D721Med (cell line): ENCODE measurements at regions not wholly inside any gene's neighbourhood (a gene's known extent, or its start where the extent isn't known, plus 50 kb on each side); places are given as distances from the start of the nearest gene placed in this dataset.

Experiments used
- DNase-seq: peaks from one replicate; pipeline ENCODE4 v3.0.0; 2011; ENCODE audit warnings: low spot score; ENCODE audit not compliant: insufficient read length
- FAIRE-seq: peaks from 2 replicates; lab custom pipeline; 2011; peaks lifted over from hg19 to GRCh38; lab: Jason Lieb, UNC
- CTCF ChIP-seq: IDR thresholded peaks from 2 replicates; pipeline ENCODE4 v1.5.1; 2012; ENCODE audit warnings: mild to moderate bottlenecking, control low read depth; ENCODE audit not compliant: insufficient read depth; ENCODE audit errors: missing control alignments

- DNase-seq (no peak), FAIRE-seq (no peak)
- no peak for TF ChIP-seq CTCF
These were observed 95.0 kb downstream of the DUSP6 start for GRCh38 chr12:89257340-89257739.

GRCh38 chr12:89256060-89256459 lies 96.2 kb downstream of the DUSP6 start:
- FAIRE-seq, result no peak
- DNase-seq, result no peak
- TF ChIP-seq CTCF, result no peak

- DNase-seq (no peak), FAIRE-seq (no peak)
- TF ChIP-seq CTCF, result no peak
These were observed 98.8 kb downstream of the DUSP6 start for GRCh38 chr12:89253488-89253887.

GRCh38 chr12:89252284-89252683 lies 100.0 kb downstream of the DUSP6 start:
- no peak for DNase-seq
- TF ChIP-seq CTCF, result no peak
- FAIRE-seq, result no peak

GRCh38 chr12:89251342-89252271 lies 100.7 kb downstream of the DUSP6 start:
- DNase-seq, result no peak
- no peak for FAIRE-seq
- TF ChIP-seq CTCF, result no peak

- DNase-seq (no peak), FAIRE-seq (no peak)
- TF ChIP-seq CTCF, result no peak
These were observed 101.7 kb downstream of the DUSP6 start for GRCh38 chr12:89250636-89251035.

- no peak for FAIRE-seq
- no peak for TF ChIP-seq CTCF
- no peak for DNase-seq
These were observed 102.1 kb downstream of the DUSP6 start for GRCh38 chr12:89250213-89250612.
